GM23338 (cell line): ENCODE measurements at regions not wholly inside any gene's neighbourhood (a gene's known extent, or its start where the extent isn't known, plus 50 kb on each side); places are given as distances from the start of the nearest gene placed in this dataset.
A peak's percentile ranks its signal among the peaks of the same experiment; 100 is the strongest.

Experiments used
- ATAC-seq: fragments of 200-7000 bp; cut with Tn5 transposase; 3 replicates; pipeline ENCODE4 v1.9.1; 2020
- DNase-seq: peaks from one replicate; pipeline ENCODE4 v3.0.0-alpha.2; 2015; ENCODE audit warnings: low spot score
- H2AFZ ChIP-seq: fragments of 200-600 bp; sonication (generic); 2 replicates; pipeline ENCODE4 v1.8.0; 2016; ENCODE audit warnings: antibody characterized with exemption, mild to moderate bottlenecking, moderate library complexity
- H3F3A ChIP-seq: fragments of 200-600 bp; sonication (generic); replicated peaks from 2 replicates; pipeline ENCODE4 v1.8.0; 2017; ENCODE audit warnings: antibody characterized with exemption, mixed run types, low read depth
- H3K27ac ChIP-seq: fragments of 200-600 bp; sonication (generic); 2 replicates; pipeline ENCODE4 v1.6.1; 2016; ENCODE audit warnings: low read depth
- H3K27me3 ChIP-seq: fragments of 200-600 bp; sonication (generic); 2 replicates; pipeline ENCODE4 v1.8.0; 2016; ENCODE audit warnings: mild to moderate bottlenecking, mixed run types, moderate library complexity; ENCODE audit not compliant: insufficient read depth
- H3K36me3 ChIP-seq: fragments of 200-600 bp; sonication (generic); 2 replicates; pipeline ENCODE4 v1.8.0; 2016; ENCODE audit warnings: mild to moderate bottlenecking; ENCODE audit not compliant: insufficient read depth
- H3K4me1 ChIP-seq: fragments of 200-600 bp; sonication (generic); 2 replicates; pipeline ENCODE4 v1.8.0; 2016; ENCODE audit warnings: mild to moderate bottlenecking, moderate library complexity; ENCODE audit not compliant: insufficient read depth
- H3K4me2 ChIP-seq: fragments of 200-600 bp; sonication (generic); 2 replicates; pipeline ENCODE4 v1.7.1; 2017; ENCODE audit warnings: mixed run types
- H3K4me3 ChIP-seq: fragments of 200-600 bp; sonication (generic); 2 replicates; pipeline ENCODE4 v1.6.1; 2016; ENCODE audit warnings: mixed run types
- H3K79me2 ChIP-seq: fragments of 200-600 bp; sonication (generic); replicated peaks from 2 replicates; pipeline ENCODE4 v1.8.0; 2017; ENCODE audit warnings: mild to moderate bottlenecking; ENCODE audit not compliant: insufficient read depth
- H3K9me2 ChIP-seq: fragments of 200-600 bp; sonication (generic); 2 replicates; pipeline ENCODE4 v1.8.0; 2017; ENCODE audit not compliant: insufficient read depth
- H4K20me1 ChIP-seq: fragments of 200-600 bp; sonication (generic); replicated peaks from 2 replicates; pipeline ENCODE4 v1.8.0; 2017; ENCODE audit warnings: mild to moderate bottlenecking; ENCODE audit not compliant: insufficient read depth
- H3K27ac Mint-ChIP-seq: 2 replicates; pipeline ENCODE4 v1.8.0; 2020; ENCODE audit warnings: inconsistent platforms, mild to moderate bottlenecking, moderate library complexity, mixed read lengths
- H3K27me3 Mint-ChIP-seq: 3 replicates; pipeline ENCODE4 v1.8.0; 2022; ENCODE audit warnings: low read depth, mild to moderate bottlenecking, moderate library complexity, mixed read lengths, inconsistent platforms; ENCODE audit not compliant: insufficient read depth, poor library complexity
- H3K36me3 Mint-ChIP-seq: 3 replicates; pipeline ENCODE4 v1.8.0; 2021; ENCODE audit warnings: low read depth, mild to moderate bottlenecking, inconsistent platforms, moderate library complexity, mixed read lengths
- H3K4me1 Mint-ChIP-seq: 3 replicates; pipeline ENCODE4 v1.8.0; 2020; ENCODE audit warnings: mild to moderate bottlenecking, inconsistent platforms, mixed read lengths
- H3K4me3 Mint-ChIP-seq: 3 replicates; pipeline ENCODE4 v1.8.0; 2021; ENCODE audit warnings: moderate library complexity, mild to moderate bottlenecking, inconsistent platforms, mixed read lengths
- H3K9me3 Mint-ChIP-seq: 3 replicates; pipeline ENCODE4 v1.8.0; 2020; ENCODE audit warnings: moderate library complexity, mild to moderate bottlenecking, inconsistent platforms, mixed read lengths
- NANOG ChIP-seq: IDR thresholded peaks from 2 replicates; pipeline ENCODE4 v1.6.1; 2016; ENCODE audit warnings: antibody characterized with exemption, borderline replicate concordance
- STAT1 ChIP-seq: IDR thresholded peaks from one replicate; pipeline ENCODE4 v1.6.1; 2016; ENCODE audit warnings: antibody characterized with exemption; ENCODE audit not compliant: unreplicated experiment
- ZNF114 ChIP-seq: fragments of 250-450 bp; sonication (Bioruptor Pico); IDR thresholded peaks from 2 replicates; pipeline ENCODE4 v1.5.0; 2020; ENCODE audit warnings: mild to moderate bottlenecking, moderate library complexity
- ZNF462 ChIP-seq: fragments of 250-450 bp; sonication (Bioruptor Pico); IDR thresholded peaks from 2 replicates; pipeline ENCODE4 v1.5.0; 2020; ENCODE audit warnings: mild to moderate bottlenecking, moderate library complexity
- TF ChIP-seq, protein P1 (sequence below), 2 experiments: fragments of 200-600 bp in 1 of 2; sonication (generic) in 1 of 2; conservative IDR thresholded peaks; 2 replicates each; pipeline versions ENCODE4 v1.5.1 to v1.6.1; 2016 to 2017; ENCODE audit warnings: antibody characterized with exemption in 2 of 2, low read depth in 2 of 2, mild to moderate bottlenecking in 2 of 2, moderate library complexity in 1 of 2
- TF ChIP-seq, protein P2 (sequence below): IDR thresholded peaks from one replicate; pipeline ENCODE4 v1.6.1; 2018; ENCODE audit warnings: antibody characterized with exemption; ENCODE audit not compliant: unreplicated experiment
- TF ChIP-seq, protein P3 (sequence below): IDR thresholded peaks from 2 replicates; pipeline ENCODE4 v1.6.1; 2016; ENCODE audit warnings: antibody characterized with exemption

- Mint-ChIP-seq H3K27me3 (peaks cover 1% of the 10 kb centered on the region), H3K27ac (no peak overlapping the region), H3K4me1 (peaks cover 6% of the 10 kb centered on the region; the same call in 2 of the 3 replicates), H3K4me3 (no peak overlapping the region), H3K36me3 (no peaks in the 10 kb centered on the region), H3K9me3 (no peaks in the 10 kb centered on the region)
- Histone ChIP-seq H3K4me1 (no peaks in the 10 kb centered on the region), H3K36me3 (no peaks in the 10 kb centered on the region), H3K79me2 (no peaks in the 10 kb centered on the region), H2AFZ (no peak overlapping the region), H3K4me3 (no peak overlapping the region), H3K4me2 (no peak overlapping the region), H3K9me2 (no peaks in the 10 kb centered on the region), H3K27ac (no peak overlapping the region), H4K20me1 (no peaks in the 10 kb centered on the region), H3F3A (no peaks in the 10 kb centered on the region), H3K27me3 (no peaks in the 10 kb centered on the region)
- TF ChIP-seq NANOG (no peak), STAT1 (no peak)
- TF ChIP-seq, protein P1, sequence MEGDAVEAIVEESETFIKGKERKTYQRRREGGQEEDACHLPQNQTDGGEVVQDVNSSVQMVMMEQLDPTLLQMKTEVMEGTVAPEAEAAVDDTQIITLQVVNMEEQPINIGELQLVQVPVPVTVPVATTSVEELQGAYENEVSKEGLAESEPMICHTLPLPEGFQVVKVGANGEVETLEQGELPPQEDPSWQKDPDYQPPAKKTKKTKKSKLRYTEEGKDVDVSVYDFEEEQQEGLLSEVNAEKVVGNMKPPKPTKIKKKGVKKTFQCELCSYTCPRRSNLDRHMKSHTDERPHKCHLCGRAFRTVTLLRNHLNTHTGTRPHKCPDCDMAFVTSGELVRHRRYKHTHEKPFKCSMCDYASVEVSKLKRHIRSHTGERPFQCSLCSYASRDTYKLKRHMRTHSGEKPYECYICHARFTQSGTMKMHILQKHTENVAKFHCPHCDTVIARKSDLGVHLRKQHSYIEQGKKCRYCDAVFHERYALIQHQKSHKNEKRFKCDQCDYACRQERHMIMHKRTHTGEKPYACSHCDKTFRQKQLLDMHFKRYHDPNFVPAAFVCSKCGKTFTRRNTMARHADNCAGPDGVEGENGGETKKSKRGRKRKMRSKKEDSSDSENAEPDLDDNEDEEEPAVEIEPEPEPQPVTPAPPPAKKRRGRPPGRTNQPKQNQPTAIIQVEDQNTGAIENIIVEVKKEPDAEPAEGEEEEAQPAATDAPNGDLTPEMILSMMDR (conservative IDR thresholded peaks at IDR 0.05; ENCODE audit: low read depth in 2 of 2) = peak; percentile 35 to 40
- ATAC-seq = peak; percentile 50
- DNase-seq = peak; percentile 39
Measured at GRCh38 chr18:77478646-77479442, 229.2 kb downstream of the GALR1 start.

- no peak overlapping the region for H3K4me2 ChIP-seq
- no peaks in the 10 kb centered on the region for H3K27me3 Mint-ChIP-seq
- H3K9me3 Mint-ChIP-seq = peaks cover 3% of the 10 kb centered on the region; the same call in 1 of the 3 replicates
- no peaks in the 10 kb centered on the region for H4K20me1 ChIP-seq
- H3K4me3 ChIP-seq = no peak overlapping the region
- ATAC-seq (no peak), DNase-seq (no peak)
- H3K79me2 ChIP-seq = no peaks in the 10 kb centered on the region
- no peak overlapping the region for H3K4me3 Mint-ChIP-seq
- H3K27me3 ChIP-seq = no peaks in the 10 kb centered on the region
- H3F3A ChIP-seq = no peaks in the 10 kb centered on the region
- H3K27ac Mint-ChIP-seq = no peak overlapping the region
- H3K36me3 ChIP-seq = no peaks in the 10 kb centered on the region
- no peaks in the 10 kb centered on the region for H3K36me3 Mint-ChIP-seq
- no peak overlapping the region for H3K27ac ChIP-seq
- no peaks in the 10 kb centered on the region for H3K4me1 ChIP-seq
- H3K4me1 Mint-ChIP-seq = peaks cover 6% of the 10 kb centered on the region
- no peak overlapping the region for H2AFZ ChIP-seq
- no peaks in the 10 kb centered on the region for H3K9me2 ChIP-seq
- TF ChIP-seq, protein P2, sequence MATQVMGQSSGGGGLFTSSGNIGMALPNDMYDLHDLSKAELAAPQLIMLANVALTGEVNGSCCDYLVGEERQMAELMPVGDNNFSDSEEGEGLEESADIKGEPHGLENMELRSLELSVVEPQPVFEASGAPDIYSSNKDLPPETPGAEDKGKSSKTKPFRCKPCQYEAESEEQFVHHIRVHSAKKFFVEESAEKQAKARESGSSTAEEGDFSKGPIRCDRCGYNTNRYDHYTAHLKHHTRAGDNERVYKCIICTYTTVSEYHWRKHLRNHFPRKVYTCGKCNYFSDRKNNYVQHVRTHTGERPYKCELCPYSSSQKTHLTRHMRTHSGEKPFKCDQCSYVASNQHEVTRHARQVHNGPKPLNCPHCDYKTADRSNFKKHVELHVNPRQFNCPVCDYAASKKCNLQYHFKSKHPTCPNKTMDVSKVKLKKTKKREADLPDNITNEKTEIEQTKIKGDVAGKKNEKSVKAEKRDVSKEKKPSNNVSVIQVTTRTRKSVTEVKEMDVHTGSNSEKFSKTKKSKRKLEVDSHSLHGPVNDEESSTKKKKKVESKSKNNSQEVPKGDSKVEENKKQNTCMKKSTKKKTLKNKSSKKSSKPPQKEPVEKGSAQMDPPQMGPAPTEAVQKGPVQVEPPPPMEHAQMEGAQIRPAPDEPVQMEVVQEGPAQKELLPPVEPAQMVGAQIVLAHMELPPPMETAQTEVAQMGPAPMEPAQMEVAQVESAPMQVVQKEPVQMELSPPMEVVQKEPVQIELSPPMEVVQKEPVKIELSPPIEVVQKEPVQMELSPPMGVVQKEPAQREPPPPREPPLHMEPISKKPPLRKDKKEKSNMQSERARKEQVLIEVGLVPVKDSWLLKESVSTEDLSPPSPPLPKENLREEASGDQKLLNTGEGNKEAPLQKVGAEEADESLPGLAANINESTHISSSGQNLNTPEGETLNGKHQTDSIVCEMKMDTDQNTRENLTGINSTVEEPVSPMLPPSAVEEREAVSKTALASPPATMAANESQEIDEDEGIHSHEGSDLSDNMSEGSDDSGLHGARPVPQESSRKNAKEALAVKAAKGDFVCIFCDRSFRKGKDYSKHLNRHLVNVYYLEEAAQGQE = no peak
- TF ChIP-seq ZNF462 (no peak), STAT1 (no peak), ZNF114 (CRISPR knock-in tag) (no peak), NANOG (no peak)
- TF ChIP-seq, protein P3, sequence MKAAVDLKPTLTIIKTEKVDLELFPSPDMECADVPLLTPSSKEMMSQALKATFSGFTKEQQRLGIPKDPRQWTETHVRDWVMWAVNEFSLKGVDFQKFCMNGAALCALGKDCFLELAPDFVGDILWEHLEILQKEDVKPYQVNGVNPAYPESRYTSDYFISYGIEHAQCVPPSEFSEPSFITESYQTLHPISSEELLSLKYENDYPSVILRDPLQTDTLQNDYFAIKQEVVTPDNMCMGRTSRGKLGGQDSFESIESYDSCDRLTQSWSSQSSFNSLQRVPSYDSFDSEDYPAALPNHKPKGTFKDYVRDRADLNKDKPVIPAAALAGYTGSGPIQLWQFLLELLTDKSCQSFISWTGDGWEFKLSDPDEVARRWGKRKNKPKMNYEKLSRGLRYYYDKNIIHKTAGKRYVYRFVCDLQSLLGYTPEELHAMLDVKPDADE = no peak
Measured at GRCh38 chr18:77481541-77481940, 231.9 kb downstream of the GALR1 start.
